Stimulated activated CD8-positive, alpha-beta memory T cell treated with anti-CD3 and anti-CD28 coated beads, Interleukin-15, amount 100 ng/mL, for 48 hours (primary cell): ENCODE measurements at regions not wholly inside any gene's neighbourhood (a gene's known extent, or its start where the extent isn't known, plus 50 kb on each side); places are given as distances from the start of the nearest gene placed in this dataset.
"Not testable (repeated sequence)": the region's sequence is repeated elsewhere in the genome, so short reads cannot be mapped to it uniquely, and the experiment has no call there.

Experiments used
- DNase-seq, 2 donors: peaks; one replicate each; pipeline ENCODE4 v3.0.0-alpha.2; 2020; ENCODE audit warnings: low read depth in 2 of 2

GRCh38 chr15:93954985-93955571 lies 276.3 kb upstream of the MCTP2 start:
- no peak for DNase-seq

GRCh38 chr15:93948726-93949125 lies 282.6 kb upstream of the MCTP2 start:
- no peak for DNase-seq

- DNase-seq, result no peak
Measured at GRCh38 chr15:93943586-93943985, 287.8 kb upstream of the MCTP2 start.

GRCh38 chr15:93942269-93942694 lies 289.1 kb upstream of the MCTP2 start:
- DNase-seq, result no peak

GRCh38 chr15:93941697-93942096 lies 289.7 kb upstream of the MCTP2 start:
- DNase-seq, result no peak

GRCh38 chr15:93940226-93940625 lies 291.1 kb upstream of the MCTP2 start:
- no peak for DNase-seq

GRCh38 chr15:93932164-93932776 lies 299.1 kb upstream of the MCTP2 start:
- DNase-seq, result no peak

- no peak for DNase-seq
Measured at GRCh38 chr15:93929375-93930094, 301.8 kb upstream of the MCTP2 start.

GRCh38 chr15:93920204-93920603 lies 311.2 kb upstream of the MCTP2 start:
- no peak for DNase-seq

GRCh38 chr15:93918801-93919200 lies 312.6 kb upstream of the MCTP2 start:
- DNase-seq, result not testable (repeated sequence)

- no peak for DNase-seq
Measured at GRCh38 chr15:93917181-93917580, 314.2 kb upstream of the MCTP2 start.

GRCh38 chr15:93913871-93914270 lies 317.5 kb upstream of the MCTP2 start:
- no peak for DNase-seq

GRCh38 chr15:93913310-93913709 lies 318.1 kb upstream of the MCTP2 start:
- DNase-seq, result no peak

GRCh38 chr15:93900476-93901400 lies 330.6 kb upstream of the MCTP2 start:
- no peak for DNase-seq

- no peak for DNase-seq
Measured at GRCh38 chr15:93899817-93900216, 331.5 kb upstream of the MCTP2 start.

GRCh38 chr15:93897377-93897776 lies 334.0 kb upstream of the MCTP2 start:
- no peak for DNase-seq

GRCh38 chr15:93895976-93896770 lies 335.2 kb upstream of the MCTP2 start:
- DNase-seq, result no peak

- DNase-seq, result no peak
Measured at GRCh38 chr15:93894438-93895036, 336.8 kb upstream of the MCTP2 start.

- DNase-seq, result no peak
Measured at GRCh38 chr15:93887151-93887550, 344.2 kb upstream of the MCTP2 start.

GRCh38 chr15:93882779-93883178 lies 348.6 kb upstream of the MCTP2 start:
- no peak for DNase-seq

- no peak for DNase-seq
Measured at GRCh38 chr15:93882141-93882540, 349.2 kb upstream of the MCTP2 start.
